ENCODE measurements at regions not wholly inside any gene's neighbourhood (a gene's known extent, or its start where the extent isn't known, plus 50 kb on each side); places are given as distances from the start of the nearest gene placed in this dataset.

DNA sequence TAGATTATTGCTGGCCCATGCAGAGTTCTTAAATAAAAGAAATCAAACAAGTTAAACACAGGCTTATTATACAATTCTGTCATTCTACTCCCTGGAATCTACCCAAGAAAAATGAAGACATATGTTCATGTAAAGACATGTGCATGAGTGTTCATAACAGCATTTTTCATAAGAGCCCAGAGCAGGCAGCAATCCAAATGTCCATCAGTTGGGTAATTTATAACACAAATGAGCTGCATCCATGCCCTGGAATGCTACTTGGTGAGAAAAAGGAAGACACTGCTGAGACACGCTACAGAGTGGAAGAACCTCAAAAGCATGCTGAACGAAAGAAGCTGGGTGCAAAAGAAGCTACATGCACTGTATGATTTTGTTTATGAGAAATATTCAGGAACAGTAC lies 342.6 kb downstream of the TCERG1L start:
- Histone ChIP-seq H3K9me3 (peaks cover 8% of the 10 kb centered on the region), H3K36me3 (ENCODE audit: low read depth) (no peaks in the 10 kb centered on the region), H3K4me1 (ENCODE audit: low read depth) (no peaks in the 10 kb centered on the region), H3K4me3 (no peak overlapping the region)
- ATAC-seq (no peak), DNase-seq (no peak)
- TF ChIP-seq, protein P1, sequence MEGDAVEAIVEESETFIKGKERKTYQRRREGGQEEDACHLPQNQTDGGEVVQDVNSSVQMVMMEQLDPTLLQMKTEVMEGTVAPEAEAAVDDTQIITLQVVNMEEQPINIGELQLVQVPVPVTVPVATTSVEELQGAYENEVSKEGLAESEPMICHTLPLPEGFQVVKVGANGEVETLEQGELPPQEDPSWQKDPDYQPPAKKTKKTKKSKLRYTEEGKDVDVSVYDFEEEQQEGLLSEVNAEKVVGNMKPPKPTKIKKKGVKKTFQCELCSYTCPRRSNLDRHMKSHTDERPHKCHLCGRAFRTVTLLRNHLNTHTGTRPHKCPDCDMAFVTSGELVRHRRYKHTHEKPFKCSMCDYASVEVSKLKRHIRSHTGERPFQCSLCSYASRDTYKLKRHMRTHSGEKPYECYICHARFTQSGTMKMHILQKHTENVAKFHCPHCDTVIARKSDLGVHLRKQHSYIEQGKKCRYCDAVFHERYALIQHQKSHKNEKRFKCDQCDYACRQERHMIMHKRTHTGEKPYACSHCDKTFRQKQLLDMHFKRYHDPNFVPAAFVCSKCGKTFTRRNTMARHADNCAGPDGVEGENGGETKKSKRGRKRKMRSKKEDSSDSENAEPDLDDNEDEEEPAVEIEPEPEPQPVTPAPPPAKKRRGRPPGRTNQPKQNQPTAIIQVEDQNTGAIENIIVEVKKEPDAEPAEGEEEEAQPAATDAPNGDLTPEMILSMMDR (IDR thresholded peaks at IDR 0.05): no peak
- intact Hi-C loops (cut with DNase I, micrococcal nuclease): no loop called here

DNA sequence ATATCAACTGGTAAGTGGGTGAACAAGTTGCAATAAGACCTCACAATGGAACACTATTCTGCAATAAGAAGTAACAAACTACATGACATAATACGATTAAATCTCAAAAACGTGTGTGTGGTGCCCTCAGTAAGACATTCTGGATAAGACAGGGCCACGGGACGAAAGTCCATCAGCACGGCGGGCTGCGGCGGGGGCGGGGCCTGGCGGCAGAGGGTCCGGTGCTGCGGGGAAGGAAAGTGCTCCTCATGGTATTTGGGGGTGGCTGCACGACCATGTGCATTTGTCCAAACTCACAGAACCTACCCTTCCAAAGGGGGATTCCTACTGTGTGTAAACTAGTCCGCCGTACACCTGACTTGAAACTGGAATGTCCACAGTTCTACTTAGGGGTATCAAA lies 341.8 kb downstream of the TCERG1L start:
- no peaks in the 10 kb centered on the region for H3K36me3 ChIP-seq (ENCODE audit: low read depth)
- ATAC-seq (no peak), DNase-seq (no peak)
- intact Hi-C loops (cut with DNase I, micrococcal nuclease): no loop called here
- peaks cover 8% of the 10 kb centered on the region for H3K9me3 ChIP-seq
- TF ChIP-seq, protein P1 (IDR thresholded peaks at IDR 0.05): no peak
- no peaks in the 10 kb centered on the region for H3K4me1 ChIP-seq (ENCODE audit: low read depth)
- no peak overlapping the region for H3K4me3 ChIP-seq

DNA sequence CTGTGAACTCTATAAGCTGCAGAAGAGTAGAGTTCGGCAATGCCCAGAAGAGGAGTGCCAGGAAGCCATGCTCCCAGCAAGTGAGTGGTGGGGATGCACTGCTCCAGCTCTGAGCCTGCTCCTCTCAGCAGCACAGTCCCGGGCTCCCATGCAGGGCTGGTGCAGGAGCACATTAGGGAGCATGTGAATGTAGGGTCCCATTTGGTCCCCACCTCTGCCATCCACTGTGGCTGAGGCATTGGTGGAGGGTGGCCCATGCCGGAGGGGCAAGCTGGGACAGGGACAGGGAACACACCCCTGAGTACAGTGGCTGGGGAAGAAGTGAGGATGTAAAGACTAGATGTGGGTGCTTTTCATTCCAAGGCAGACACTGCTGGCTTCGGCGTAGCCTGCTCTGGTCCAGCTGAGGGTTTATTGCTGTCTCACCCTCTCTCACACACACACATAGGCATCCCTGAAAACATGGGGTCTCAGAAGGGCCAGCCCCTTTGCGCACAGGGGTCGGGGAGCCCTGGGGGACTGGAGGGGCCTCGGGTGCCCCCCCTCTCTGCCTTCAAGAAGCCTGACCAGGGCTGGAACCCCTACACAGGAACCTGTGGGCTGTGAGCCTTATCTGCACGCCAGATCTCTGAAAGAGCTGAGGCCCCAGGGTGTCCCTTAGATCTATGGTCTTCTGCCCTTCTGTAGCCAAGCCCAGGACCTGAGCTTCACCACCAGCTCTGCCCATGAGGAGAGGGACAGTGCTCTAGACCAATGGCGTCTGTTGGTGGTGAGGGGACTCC lies 341.0 kb downstream of the TCERG1L start:
- no peak for ATAC-seq
- no peak for DNase-seq
- Histone ChIP-seq H3K9me3 (peaks cover 8% of the 10 kb centered on the region), H3K4me1 (ENCODE audit: low read depth) (no peaks in the 10 kb centered on the region), H3K4me3 (no peak overlapping the region), H3K36me3 (ENCODE audit: low read depth) (no peaks in the 10 kb centered on the region)
- TF ChIP-seq, protein P1 (IDR thresholded peaks at IDR 0.05): no peak
- intact Hi-C loops (cut with DNase I, micrococcal nuclease): no loop called here

DNA sequence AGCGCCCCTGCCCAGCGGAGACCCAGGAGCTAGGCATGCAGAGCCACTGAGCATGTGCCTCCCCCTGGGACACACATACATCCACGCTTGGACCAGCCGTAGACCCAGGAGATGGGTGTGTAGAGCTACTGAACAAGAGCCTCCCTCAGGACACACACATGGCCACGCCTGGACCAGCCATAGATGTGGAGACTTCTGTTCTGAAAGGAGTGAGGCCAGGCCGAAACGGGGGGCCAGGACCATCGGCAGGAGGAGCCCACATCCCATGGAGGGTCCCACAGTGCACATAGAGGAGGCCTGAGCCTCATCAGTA lies 340.4 kb downstream of the TCERG1L start:
- ATAC-seq (no peak), DNase-seq (no peak)
- H3K36me3 ChIP-seq (ENCODE audit: low read depth): no peaks in the 10 kb centered on the region
- peaks cover 8% of the 10 kb centered on the region for H3K9me3 ChIP-seq
- TF ChIP-seq, protein P1 (IDR thresholded peaks at IDR 0.05): no peak
- intact Hi-C loops (cut with DNase I, micrococcal nuclease): no loop called here
- no peak overlapping the region for H3K4me3 ChIP-seq
- H3K4me1 ChIP-seq (ENCODE audit: low read depth): no peaks in the 10 kb centered on the region

DNA sequence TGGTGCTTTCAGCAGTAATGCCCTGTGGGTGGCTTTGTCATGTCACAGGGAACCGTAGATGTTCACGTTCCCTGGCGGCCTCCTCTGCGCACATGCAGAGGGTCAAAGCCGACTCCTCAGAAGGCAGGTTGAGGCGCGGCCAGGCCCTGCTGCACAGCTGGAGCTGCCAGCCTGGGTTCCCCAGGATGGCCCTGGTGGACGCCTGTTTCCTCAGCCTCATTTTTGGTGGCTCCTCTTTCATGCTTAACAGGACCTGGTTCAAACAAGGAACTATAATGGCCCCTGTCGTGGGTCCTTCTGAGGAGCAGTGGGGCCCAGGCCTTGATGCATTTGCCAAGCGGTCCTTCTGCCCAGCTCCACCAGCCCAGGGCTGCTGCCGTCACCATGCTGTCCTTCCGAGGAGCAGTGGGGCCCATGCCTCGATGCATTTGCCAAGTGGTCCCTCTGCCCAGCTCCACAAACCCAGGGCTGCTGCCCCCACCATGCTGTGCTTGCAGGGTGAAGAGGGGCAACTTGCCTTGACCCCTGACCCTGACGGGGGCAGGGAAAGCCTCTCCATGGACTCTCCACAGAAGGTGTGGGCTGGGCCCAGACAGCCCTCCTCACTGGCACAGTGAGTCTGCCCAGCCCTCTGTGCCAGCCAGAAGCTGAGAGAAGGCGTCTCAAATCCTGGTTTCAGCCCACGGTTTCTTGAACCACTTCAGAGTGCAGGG lies 338.2 kb downstream of the TCERG1L start:
- Histone ChIP-seq H3K9me3 (peaks cover 8% of the 10 kb centered on the region), H3K36me3 (ENCODE audit: low read depth) (no peaks in the 10 kb centered on the region), H3K4me3 (no peak overlapping the region), H3K4me1 (ENCODE audit: low read depth) (no peaks in the 10 kb centered on the region)
- TF ChIP-seq, protein P1 (IDR thresholded peaks at IDR 0.05): no peak
- intact Hi-C loops (cut with DNase I, micrococcal nuclease): no loop called here
- ATAC-seq (no peak), DNase-seq (no peak)
